SH-SY5Y (cell line): ENCODE measurements at regions not wholly inside any gene's neighbourhood (a gene's known extent, or its start where the extent isn't known, plus 50 kb on each side); places are given as distances from the start of the nearest gene placed in this dataset.

ENCODE experiments used
- GATA2 ChIP-seq: IDR thresholded peaks from 2 replicates; pipeline ENCODE4 v1.6.1; 2011; ENCODE audit warnings: mild to moderate bottlenecking, low read depth, low read length
- GATA3 ChIP-seq: IDR thresholded peaks from 2 replicates; pipeline ENCODE4 v1.6.1; 2011; ENCODE audit warnings: low read depth, mild to moderate bottlenecking, low read length, moderate library complexity

GRCh38 chr10:29771376-29771775 lies 136.6 kb upstream of the SVIL start:
- TF ChIP-seq GATA2 (no peak), GATA3 (no peak)
